Tibial nerve (tissue), 4 donors: ENCODE measurements at regions not wholly inside any gene's neighbourhood (a gene's known extent, or its start where the extent isn't known, plus 50 kb on each side); places are given as distances from the start of the nearest gene placed in this dataset.
"Not testable (repeated sequence)": the region's sequence is repeated elsewhere in the genome, so short reads cannot be mapped to it uniquely, and the experiment has no call there.

Experiments used
- EP300 ChIP-seq, 2 donors: sonication (generic); formaldehyde crosslinking; IDR thresholded peaks; one replicate each; pipeline ENCODE4 v1.6.1; 2017; ENCODE audit warnings: antibody characterized with exemption in 2 of 2, mild to moderate bottlenecking in 1 of 2
- POLR2A ChIP-seq, 2 donors: fragments of 450-650 bp; IDR thresholded peaks; one replicate each; pipeline ENCODE4 v1.6.1; 2017; ENCODE audit warnings: antibody characterized with exemption in 2 of 2, mild to moderate bottlenecking in 2 of 2, moderate library complexity in 2 of 2
- TF ChIP-seq, protein P1 (sequence below), 5 experiments: fragments of 200-600 bp in 3 of 5; fragments of 450-650 bp in 2 of 5; sonication (generic) in 3 of 5; IDR thresholded peaks; one replicate each; pipeline ENCODE4 v1.5.1; 2016 to 2019; ENCODE audit warnings: antibody characterized with exemption in 5 of 5, mild to moderate bottlenecking in 3 of 5, moderate library complexity in 2 of 5

- TF ChIP-seq, protein P1, sequence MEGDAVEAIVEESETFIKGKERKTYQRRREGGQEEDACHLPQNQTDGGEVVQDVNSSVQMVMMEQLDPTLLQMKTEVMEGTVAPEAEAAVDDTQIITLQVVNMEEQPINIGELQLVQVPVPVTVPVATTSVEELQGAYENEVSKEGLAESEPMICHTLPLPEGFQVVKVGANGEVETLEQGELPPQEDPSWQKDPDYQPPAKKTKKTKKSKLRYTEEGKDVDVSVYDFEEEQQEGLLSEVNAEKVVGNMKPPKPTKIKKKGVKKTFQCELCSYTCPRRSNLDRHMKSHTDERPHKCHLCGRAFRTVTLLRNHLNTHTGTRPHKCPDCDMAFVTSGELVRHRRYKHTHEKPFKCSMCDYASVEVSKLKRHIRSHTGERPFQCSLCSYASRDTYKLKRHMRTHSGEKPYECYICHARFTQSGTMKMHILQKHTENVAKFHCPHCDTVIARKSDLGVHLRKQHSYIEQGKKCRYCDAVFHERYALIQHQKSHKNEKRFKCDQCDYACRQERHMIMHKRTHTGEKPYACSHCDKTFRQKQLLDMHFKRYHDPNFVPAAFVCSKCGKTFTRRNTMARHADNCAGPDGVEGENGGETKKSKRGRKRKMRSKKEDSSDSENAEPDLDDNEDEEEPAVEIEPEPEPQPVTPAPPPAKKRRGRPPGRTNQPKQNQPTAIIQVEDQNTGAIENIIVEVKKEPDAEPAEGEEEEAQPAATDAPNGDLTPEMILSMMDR (IDR thresholded peaks at IDR 0.05), result not testable (repeated sequence)
- not testable (repeated sequence) for TF ChIP-seq POLR2A, EP300 (IDR thresholded peaks at IDR 0.05)
Observed at GRCh38 chr3:912717-913116, 180.1 kb upstream of the CNTN6 start.
